GM21576 (cell line): ENCODE measurements at regions not wholly inside any gene's neighbourhood (a gene's known extent, or its start where the extent isn't known, plus 50 kb on each side); places are given as distances from the start of the nearest gene placed in this dataset.
"Not testable (repeated sequence)": the region's sequence is repeated elsewhere in the genome, so short reads cannot be mapped to it uniquely, and the experiment has no call there.

ENCODE experiments used
- ATAC-seq: cut with Tn5 transposase; IDR thresholded peaks from one replicate; pipeline ENCODE4 v1.9.1; 2021; ENCODE audit warnings: mild to moderate bottlenecking, moderate library complexity; ENCODE audit not compliant: unreplicated experiment

GRCh38 chr2:13652531-13653313 lies 936.0 kb downstream of the TRIB2 start:
- ATAC-seq = no peak

- ATAC-seq = no peak
These were observed 937.7 kb downstream of the TRIB2 start for GRCh38 chr2:13654416-13654815.

DNA sequence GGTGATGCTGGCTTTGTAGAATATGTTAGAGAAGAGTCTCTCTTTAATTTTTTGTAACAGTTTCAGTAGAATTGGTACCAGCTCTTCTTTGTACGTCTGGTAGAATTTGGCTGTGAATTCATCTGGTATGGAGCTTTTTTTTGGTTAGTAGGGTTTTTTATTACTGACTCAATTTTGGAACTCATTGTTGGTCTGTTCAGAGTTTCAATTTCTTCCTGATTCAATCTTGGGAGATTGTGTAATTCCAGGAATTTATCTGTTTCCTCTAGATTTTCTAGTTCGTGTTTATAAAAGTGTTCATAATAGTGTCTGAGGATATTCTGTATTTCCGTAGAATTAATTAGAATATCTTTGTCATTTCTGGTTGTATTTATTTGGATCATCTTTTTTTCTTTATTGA lies 943.5 kb downstream of the TRIB2 start:
- no peak for ATAC-seq

DNA sequence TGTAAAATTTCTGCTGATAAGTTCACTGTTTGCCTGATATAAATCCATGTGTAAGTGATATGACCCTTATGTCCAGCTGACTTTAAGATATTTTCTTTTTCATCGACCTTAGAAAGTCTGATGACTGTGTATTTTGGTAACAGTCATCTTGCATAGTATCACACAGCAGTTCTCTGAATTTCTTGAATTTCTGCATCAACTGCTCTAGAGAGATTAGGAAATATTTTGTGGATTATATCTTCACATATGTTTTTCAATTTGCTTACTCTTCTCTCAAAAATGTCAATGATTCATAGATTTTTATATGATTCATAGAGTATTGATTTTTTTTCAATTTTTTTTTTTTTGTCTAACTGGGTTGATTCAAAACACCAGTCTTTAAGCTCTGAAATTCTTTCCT lies 945.3 kb downstream of the TRIB2 start:
- ATAC-seq = no peak

- peak; percentile 72 for ATAC-seq
These were observed 950.1 kb downstream of the TRIB2 start for GRCh38 chr2:13666582-13667414.

GRCh38 chr2:13667415-13667757 lies 950.6 kb downstream of the TRIB2 start:
- ATAC-seq = no peak

GRCh38 chr2:13669607-13670006 lies 952.9 kb downstream of the TRIB2 start:
- ATAC-seq = no peak

DNA sequence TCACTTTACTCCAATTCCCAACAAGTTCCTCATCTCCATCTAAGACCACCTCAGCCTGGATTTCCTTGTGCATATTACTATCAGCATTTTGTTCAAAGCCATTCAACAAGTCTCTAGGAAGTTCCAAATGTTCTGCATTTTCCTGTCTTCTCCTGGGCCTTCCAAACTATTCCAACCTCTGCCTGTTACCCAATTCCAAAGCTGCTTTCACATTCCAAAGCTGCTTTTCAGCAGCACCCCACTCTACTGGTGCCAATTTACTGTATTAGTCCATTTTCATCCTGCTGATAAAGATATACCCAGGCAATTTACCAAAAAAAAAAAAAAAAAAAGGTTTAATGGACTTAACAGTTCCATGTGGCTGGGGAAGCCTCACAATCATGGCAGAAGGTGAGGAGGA lies 957.1 kb downstream of the TRIB2 start:
- not testable (repeated sequence) for ATAC-seq

GRCh38 chr2:13676269-13676668 lies 956.2 kb upstream of the LRATD1 start:
- ATAC-seq = no peak

DNA sequence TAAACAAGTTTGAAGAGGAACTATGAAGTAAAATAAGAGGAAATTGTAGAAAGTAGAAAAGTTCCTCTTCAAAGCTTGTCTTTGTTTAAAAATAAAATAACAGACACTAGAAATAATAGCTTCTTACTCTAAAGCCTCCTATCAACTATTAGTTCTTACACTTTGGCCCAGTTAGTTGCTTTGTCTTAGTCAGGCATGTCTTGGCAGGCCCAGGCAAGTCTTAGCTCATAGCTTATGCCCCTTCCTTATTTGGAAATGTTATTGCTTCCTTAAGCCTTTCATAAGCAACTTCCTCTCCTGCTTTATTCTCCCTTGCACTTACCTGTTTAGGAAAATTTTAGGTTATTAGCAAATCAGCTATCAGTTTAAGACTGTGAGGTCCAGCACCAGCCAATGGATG lies 950.6 kb upstream of the LRATD1 start:
- ATAC-seq = no peak

DNA sequence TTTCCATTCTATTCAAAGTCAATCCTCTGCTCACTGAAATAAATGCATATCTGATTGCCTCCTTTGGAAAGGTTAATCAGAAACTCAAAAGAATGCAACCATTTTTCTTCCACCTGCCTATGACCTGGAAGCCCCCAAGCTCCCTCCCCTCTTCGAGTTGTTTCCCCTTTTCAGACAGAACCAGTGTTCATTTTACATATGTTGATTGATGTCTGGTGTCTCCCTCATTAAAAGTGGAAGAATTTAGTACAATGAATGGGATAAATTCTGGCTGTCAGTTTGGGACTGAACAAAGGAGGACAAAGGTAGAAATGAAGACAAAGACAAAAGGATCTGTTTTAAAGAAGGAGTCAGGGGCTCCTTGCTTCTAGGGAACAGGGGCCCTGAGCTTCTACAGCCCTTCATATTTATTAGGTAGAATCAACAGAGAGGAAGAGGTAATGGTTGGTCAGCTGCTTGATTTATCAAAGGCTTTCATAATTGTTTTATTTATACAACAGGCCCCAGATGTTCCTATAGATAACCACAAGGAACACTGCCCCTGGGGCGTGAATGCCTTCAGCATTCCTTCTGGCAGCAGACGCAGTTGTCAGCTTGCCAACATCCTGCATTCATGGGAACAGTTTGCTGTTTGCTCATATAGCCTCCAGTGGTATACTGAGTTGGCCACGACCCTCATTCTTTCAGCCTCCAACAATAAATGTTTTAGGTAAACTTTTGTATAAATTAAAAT lies 949.8 kb upstream of the LRATD1 start:
- ATAC-seq = no peak

- ATAC-seq = no peak
These were observed 946.3 kb upstream of the LRATD1 start for GRCh38 chr2:13686262-13686661.

- ATAC-seq = no peak
These were observed 937.8 kb upstream of the LRATD1 start for GRCh38 chr2:13694673-13695072.

DNA sequence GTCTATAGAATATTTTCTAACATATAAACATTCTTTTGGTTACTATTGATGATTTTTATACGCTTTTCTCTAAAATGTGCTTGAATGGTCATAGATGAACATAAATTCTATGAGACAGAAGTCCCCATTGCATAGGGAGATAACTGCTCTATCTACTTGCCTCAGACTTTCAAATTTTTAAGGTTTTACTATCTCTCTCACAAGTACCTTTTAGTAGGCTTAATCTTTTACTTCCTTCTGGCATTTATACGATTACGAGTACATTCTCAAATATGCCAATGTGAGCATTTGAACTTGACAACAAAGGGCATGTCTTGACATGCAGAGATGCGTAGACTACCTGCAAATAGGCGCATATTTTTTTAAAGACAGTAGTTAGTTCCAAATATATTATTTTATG lies 935.9 kb upstream of the LRATD1 start:
- no peak for ATAC-seq

DNA sequence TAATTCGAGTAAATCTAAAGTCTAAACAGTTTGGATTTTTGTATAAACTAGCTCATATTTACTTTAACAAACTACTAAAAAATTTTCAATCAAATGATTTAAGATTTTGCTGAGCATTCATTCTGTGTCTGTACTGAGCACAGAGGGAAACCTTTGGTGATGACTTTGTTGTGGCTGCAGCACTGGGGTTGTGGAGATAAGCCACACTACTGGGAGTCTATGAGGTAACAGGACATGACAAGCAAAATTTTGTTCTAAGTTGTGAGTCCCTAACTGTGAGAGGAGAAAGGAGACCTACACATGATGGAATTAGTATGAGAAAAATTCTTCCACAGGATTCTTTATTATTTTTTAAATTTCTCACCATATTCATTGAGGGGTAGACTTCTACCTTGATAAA lies 933.7 kb upstream of the LRATD1 start:
- no peak for ATAC-seq

DNA sequence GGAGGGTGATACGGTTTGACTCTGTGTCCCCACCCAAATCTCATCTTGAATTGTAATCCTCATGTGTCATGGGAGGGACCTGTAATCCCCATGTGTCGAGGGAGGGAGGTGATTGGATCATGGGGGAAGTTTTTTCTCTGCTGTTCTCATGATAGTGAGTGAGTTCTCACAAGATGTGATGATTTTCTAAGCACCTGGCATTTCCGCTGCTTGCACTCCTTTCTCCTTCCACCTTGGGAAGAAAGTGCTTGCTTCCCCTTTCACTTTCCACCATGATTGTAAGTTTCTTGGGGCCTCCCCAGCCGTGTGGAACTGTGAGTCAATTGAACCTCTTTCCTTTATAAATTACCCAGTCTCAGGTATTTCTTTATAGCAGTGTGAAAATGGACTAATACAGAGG lies 932.6 kb upstream of the LRATD1 start:
- ATAC-seq = not testable (repeated sequence)

DNA sequence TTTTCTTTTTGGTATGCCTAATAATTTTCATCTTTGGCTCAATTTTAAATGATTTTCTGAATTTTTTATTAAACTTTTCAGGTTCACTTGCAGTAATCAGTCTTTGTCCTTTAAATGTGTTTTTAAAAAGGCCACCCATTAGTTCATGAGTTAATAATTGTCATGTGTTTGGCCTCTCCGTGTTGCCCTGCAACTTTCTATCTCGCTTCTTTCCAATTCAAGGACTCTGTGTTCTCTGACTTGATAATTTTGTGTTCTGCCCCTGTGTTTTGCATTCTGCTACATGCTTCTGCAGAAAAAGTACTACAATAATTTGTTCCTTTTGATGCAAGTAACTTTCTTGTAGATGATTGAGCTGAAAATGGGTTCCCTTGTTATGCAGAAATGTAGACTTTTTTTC lies 921.4 kb upstream of the LRATD1 start:
- no peak for ATAC-seq

GRCh38 chr2:13714466-13714865 lies 918.1 kb upstream of the LRATD1 start:
- ATAC-seq = no peak

GRCh38 chr2:13725945-13726344 lies 906.6 kb upstream of the LRATD1 start:
- ATAC-seq = no peak

- ATAC-seq = no peak
These were observed 887.2 kb upstream of the LRATD1 start for GRCh38 chr2:13745330-13745729.

DNA sequence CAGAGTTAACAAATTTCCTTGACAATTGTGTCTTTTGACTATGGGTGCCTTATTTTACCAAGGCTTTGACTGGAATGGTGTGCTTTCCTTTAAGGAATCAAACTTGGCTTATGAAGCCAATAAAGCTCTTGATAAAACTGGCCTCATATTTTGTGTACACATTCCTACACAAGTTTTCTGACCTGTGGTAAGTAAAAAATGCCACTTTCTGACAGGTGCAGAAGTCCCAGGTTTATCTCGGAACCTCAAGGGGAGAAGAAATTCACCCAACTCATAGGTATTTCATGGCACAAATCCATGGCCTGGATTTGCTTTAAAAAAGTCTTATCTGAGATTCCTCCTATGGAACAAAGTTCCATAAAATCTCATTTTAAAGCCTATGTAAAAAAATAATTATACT lies 880.6 kb upstream of the LRATD1 start:
- no peak for ATAC-seq

GRCh38 chr2:13758412-13758811 lies 874.1 kb upstream of the LRATD1 start:
- ATAC-seq = no peak
